ENCODE measurements at regions not wholly inside any gene's neighbourhood (a gene's known extent, or its start where the extent isn't known, plus 50 kb on each side); places are given as distances from the start of the nearest gene placed in this dataset.

GRCh38 chr20:10794765-10795164, 121.0 kb upstream of the JAG1 start:
- Histone ChIP-seq H3K9me1 (ENCODE audit: insufficient read depth, low read length) (no peaks in the 10 kb centered on the region), H3K27ac (ENCODE audit: insufficient read depth, low read length) (no peak overlapping the region), H3K36me3 (ENCODE audit: control insufficient read depth, insufficient read depth, low read length) (no peaks in the 10 kb centered on the region), H3K79me1 (ENCODE audit: low read depth in 1 of 2, low read length in 2 of 2) (no peaks in the 10 kb centered on the region), H2AK9ac (replicated peaks; ENCODE audit: low read depth, low read length, poor library complexity) (no peak overlapping the region), H3K56ac (ENCODE audit: extremely low read depth, insufficient read depth, low read length) (no peak overlapping the region), H2BK120ac (ENCODE audit: low read depth, low read length) (no peak overlapping the region), H4K20me1 (ENCODE audit: insufficient read depth, low read length) (no peaks in the 10 kb centered on the region), H4K8ac (ENCODE audit: low read depth in 2 of 2, low read length in 2 of 2) (no peak overlapping the region), H3K18ac (ENCODE audit: low read depth, low read length) (no peak overlapping the region; the same call in 1 of the 2 replicates), H3K23ac (ENCODE audit: low read depth, low read length) (no peak overlapping the region), H3K14ac (replicated peaks; ENCODE audit: low read depth, low read length) (no peak overlapping the region), H3K9ac (ENCODE audit: low read depth, low read length) (no peak overlapping the region), H2BK15ac (ENCODE audit: low read depth, low read length) (no peak overlapping the region), H2AFZ (replicated peaks; ENCODE audit: low read length, poor library complexity) (no peak overlapping the region), H4K5ac (ENCODE audit: low read depth, low read length) (no peak overlapping the region), H3K9me3 (ENCODE audit: control insufficient read depth, insufficient read depth, low read length) (no peaks in the 10 kb centered on the region), H3K4me3 (ENCODE audit: insufficient read depth, low read depth, low read length) (no peak overlapping the region), H2BK5ac (ENCODE audit: low read depth, low read length, poor library complexity, severe bottlenecking) (no peak overlapping the region), H4K91ac (ENCODE audit: insufficient read depth, low read depth, low read length) (no peak overlapping the region), H2AK5ac (ENCODE audit: low read depth, low read length) (no peak overlapping the region), H3K4ac (ENCODE audit: low read depth, low read length) (no peak overlapping the region), H2BK20ac (ENCODE audit: low read depth, low read length) (no peak overlapping the region), H3K27me3 (ENCODE audit: control insufficient read depth, insufficient read depth, low read length) (peaks cover 3% of the 10 kb centered on the region; the same call in 1 of the 2 replicates), H3K4me1 (ENCODE audit: control insufficient read depth, insufficient read depth, low read length) (peaks cover 2% of the 10 kb centered on the region; the same call in 1 of the 2 replicates), H3K4me2 (ENCODE audit: low read depth, low read length) (no peak overlapping the region)
- TF ChIP-seq BHLHE40 (IDR thresholded peaks at IDR 0.05; ENCODE audit: low read depth, low read length) (no peak), CHD1 (IDR thresholded peaks at IDR 0.05; ENCODE audit: low read depth, low read length) (no peak)
- ATAC-seq (ENCODE audit: low read depth) (no peak), DNase-seq (no peak)
- dilution Hi-C loops (cut with HindIII; ENCODE audit: low sequenced_read_pairs, unreplicated experiment): no loop called here
- in situ Hi-C loops (cut with MboI; ENCODE audit: low sequenced_read_pairs): no loop called here
- POLR2A ChIA-PET (ENCODE audit: unreplicated experiment): interaction anchor here (1.2 kb wide), 1 partner anchor 221 kb away, joined by 7 read pairs; no protein-coding TSS in a partner anchor
- 86% methylated on average over 1 of the region's 3 CpGs; no CpG with 5 or more reads in 1 of the 2 experiments for WGBS, 2 experiments (ENCODE audit: extremely low coverage in 2 of 2, insufficient read length in 1 of 2)
- BruUV-seq (replicated peaks): no TSS peak
- intact Hi-C loops (cut with micrococcal nuclease): no loop called here
- CTCF ChIA-PET: no interaction called here
